ENCODE measurements at regions not wholly inside any gene's neighbourhood (a gene's known extent, or its start where the extent isn't known, plus 50 kb on each side); places are given as distances from the start of the nearest gene placed in this dataset.

DNA sequence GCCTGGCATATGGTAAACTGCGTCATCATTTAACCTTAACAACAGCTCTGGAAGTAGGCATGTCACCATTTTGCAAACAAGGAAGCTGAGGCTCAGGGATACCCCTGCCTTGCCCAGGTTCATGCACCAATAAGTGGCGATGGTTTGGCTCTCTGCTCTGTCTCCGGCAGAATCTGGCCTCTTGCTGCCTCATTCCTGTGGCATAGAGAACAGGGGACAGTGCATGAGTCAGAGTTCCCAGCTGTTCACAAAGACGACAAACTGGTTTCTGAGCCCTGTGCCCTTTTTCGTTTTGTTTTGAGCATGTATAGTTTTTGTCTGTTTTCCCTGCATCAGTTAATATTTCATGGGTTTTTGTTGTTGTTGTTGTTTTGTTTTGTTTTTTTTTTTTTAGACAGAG, 236.8 kb downstream of the OPA1 start:
- no peak for DNase-seq

GRCh38 chr3:193830791-193831191, 237.8 kb downstream of the OPA1 start:
- peak; percentile 96 for DNase-seq

GRCh38 chr3:193831495-193832455, 238.8 kb downstream of the OPA1 start:
- no peak for DNase-seq

DNA sequence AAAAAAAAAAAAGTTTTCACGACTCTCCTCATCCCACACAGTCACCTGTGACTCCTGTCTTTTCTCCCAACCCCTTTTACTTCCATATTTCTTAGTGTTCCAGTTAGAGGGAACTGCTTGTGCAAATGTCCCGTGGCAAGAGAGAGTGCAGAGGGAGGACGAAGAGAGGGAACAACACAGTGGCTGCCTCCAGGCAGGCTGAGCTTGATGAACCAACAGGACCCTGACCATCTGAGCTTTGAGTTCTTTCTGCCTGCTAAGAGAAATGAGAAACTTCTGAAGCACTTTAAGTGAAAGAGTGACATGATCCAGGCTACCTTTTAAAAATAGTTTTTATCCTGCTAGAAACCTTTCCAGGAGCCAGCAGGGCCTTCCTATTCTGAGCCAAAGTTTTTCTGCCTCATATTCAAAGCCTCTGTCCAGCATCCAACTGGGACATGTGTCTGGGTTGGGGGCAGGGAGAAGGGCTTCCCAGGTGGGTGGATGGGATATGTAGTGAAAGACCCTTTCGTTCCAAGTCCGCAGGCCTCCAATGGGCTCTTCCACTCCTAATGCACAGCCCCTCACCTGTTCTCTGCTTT, 239.9 kb downstream of the OPA1 start:
- no peak for DNase-seq

- no peak for DNase-seq
Measured at GRCh38 chr3:193833592-193833991, 240.6 kb downstream of the OPA1 start.

DNA sequence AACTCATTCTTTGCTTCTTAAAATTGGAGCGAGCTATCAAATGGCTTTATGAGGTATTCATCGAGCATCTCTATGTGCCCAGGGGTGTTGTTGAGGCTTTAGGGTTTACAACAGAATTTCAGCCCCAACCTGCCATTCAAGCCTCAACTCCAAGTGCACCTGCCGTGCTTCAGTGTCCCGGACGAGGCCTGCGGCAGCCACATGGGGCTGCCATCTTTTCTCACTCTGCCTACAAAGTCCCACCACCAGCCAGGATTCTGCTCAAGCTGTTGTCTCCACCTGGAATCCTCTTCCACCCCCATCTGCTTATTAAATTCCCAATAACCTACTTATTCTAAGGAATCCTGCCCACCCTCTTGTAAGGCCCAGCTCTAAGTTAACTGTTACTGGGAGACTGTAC, 242.4 kb downstream of the OPA1 start:
- no peak for DNase-seq

DNA sequence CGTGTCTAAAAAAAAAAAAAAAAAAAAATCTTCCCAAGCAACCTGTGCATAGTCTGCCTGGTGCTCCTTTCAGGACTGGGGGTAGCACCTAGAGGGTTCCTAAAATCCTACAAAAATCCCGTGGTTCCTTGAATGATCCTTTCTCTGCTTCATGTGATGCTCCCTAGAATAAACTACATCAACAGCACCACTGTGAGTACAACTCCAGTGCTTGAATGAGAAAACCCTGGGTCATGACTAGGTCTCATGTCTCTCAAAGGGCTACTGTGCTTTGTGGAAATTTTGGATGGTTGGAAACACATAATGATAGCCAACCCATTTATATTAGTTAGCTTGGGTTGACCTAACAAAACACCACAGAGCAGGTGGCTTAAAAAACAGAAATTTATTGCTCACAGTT, 243.5 kb downstream of the OPA1 start:
- no peak for DNase-seq

DNA sequence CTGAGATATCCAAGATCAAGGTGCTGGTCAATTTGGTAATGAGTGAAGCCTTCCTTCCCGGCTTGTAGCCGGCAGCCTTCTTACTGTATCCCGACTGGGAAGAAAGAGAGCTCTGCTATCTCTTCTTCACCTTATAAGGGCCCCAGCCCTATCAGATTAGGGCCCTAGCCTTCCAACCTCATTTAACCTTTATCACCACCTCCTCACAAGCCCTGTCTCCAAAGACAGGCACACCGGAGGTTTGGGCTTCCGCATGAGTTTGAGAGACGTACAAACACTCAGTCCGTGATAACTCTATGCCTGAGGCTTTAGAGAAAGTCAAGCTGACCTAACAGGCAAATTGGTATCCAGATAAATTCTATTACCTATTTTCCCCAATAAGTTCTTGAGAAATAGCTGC, 243.9 kb downstream of the OPA1 start:
- no peak for DNase-seq

GRCh38 chr3:193837347-193837827, 244.4 kb downstream of the OPA1 start:
- no peak for DNase-seq

DNA sequence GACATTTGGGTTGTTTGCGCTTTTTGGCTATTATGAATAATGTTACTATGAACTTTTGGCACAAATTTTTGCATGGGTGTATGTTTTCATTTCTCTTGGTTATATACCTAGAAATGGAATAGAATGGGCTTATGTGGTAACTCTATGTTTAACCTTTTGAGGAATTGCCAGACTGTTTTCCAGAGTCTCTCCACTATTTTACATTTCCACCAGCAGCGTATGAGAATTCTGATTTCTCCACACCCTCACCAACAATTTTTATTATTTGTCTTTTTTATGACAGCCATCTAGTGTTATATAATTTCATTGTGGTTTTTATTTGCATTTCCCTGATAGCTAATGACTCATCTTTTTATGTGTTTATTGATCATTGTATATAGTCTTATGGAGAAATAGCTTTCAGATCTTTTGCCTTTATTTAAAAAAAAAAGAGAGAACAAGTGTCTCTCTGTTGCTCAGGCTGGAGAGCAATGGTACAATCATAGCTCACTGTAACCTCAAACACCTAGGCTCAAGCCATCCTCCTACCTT, 247.2 kb downstream of the OPA1 start:
- no peak for DNase-seq

DNA sequence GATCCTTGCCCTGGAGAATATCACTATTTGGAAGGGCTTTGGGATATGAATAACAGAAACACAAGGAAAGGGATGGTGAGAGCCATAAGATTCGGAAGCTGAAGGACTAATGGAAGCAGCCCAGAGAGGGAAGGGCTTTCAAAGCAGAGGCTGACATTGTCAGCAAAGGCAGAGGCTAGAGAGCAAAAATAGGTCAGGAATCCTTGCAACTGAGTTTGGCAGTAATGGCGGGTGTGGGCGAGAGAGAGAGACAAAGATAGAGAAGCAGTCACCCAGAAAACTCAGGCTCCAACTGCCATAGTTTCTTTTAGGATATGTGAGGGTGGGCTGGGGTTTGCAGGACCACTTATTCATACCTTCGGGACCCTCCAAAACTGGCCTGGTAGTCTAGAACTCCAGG, 248.6 kb downstream of the OPA1 start:
- no peak for DNase-seq

- DNase-seq, result no peak
Measured at GRCh38 chr3:193842029-193842798, 249.2 kb downstream of the OPA1 start.

GRCh38 chr3:193842832-193843473, 249.9 kb downstream of the OPA1 start:
- DNase-seq, result no peak

GRCh38 chr3:193843474-193844301, 250.7 kb downstream of the OPA1 start:
- peak; percentile 81 for DNase-seq

GRCh38 chr3:193844472-193844871, 251.5 kb downstream of the OPA1 start:
- DNase-seq, result no peak

DNA sequence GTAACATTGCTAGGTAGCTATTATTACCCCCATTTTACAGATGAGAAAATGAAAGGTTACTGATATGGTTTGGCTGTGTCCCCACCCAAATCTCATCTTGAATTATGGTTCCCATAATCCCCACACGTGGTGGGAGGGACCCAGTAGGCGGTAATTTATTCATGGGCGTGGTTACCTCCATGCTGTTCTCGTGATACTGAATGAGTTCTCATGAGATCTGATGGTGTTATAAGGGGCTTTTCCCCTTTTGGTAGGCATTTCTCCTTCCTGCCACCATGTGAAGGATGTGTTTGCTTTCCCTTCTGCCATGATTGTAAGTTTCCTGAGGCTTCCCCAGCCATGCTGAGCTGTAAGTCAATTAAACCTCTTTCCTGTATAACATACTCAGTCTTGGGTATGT, 252.1 kb downstream of the OPA1 start:
- no peak for DNase-seq

- no peak for DNase-seq
Measured at GRCh38 chr3:193846569-193846968, 253.6 kb downstream of the OPA1 start.

DNA sequence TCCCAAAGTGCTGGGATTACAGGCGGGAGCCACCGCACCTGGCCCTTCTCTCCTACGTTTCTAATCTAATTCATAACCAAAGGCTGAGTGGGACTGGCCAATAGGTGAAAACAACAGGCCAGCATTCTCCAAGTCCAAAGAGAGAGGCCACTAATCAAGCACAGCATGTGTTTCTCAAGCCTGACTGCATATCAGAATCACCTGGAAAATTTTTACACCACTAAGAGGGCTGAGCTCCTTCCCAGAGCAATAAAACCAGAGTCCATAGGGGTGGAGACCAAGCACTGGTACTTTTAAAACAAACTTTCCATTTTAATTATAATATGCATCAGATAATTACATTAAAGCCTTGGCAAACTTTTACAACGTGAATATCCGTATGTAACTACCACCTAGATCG, 254.4 kb downstream of the OPA1 start:
- no peak for DNase-seq

GRCh38 chr3:193848547-193848946, 255.5 kb downstream of the OPA1 start:
- no peak for DNase-seq

- DNase-seq, result no peak
Measured at GRCh38 chr3:193850084-193850619, 257.1 kb downstream of the OPA1 start.

GRCh38 chr3:193851428-193851847, 258.4 kb downstream of the OPA1 start:
- DNase-seq, result no peak

Measured in NCI-H146 (cell line).